H9 (cell line): ENCODE measurements at regions not wholly inside any gene's neighbourhood (a gene's known extent, or its start where the extent isn't known, plus 50 kb on each side); places are given as distances from the start of the nearest gene placed in this dataset.

Source experiments
- DNase-seq: peaks from one replicate; pipeline ENCODE4 v3.0.0-alpha.2; 2017
- H2AFZ ChIP-seq: one replicate; pipeline ENCODE4 v1.6.1; 2013; ENCODE audit warnings: mild to moderate bottlenecking, low read length, control low read depth, moderate library complexity
- H2AK5ac ChIP-seq: 2 replicates; pipeline ENCODE4 v1.6.1; 2013; ENCODE audit warnings: low read length, control low read depth, mixed read lengths; ENCODE audit not compliant: insufficient read length
- H2BK120ac ChIP-seq: one replicate; pipeline ENCODE4 v1.6.1; 2013; ENCODE audit warnings: low read depth, mild to moderate bottlenecking, low read length, control low read depth, inconsistent platforms; ENCODE audit not compliant: poor library complexity, severe bottlenecking
- H2BK12ac ChIP-seq: 2 replicates; pipeline ENCODE4 v1.6.1; 2013; ENCODE audit warnings: low read length, control low read depth, mixed read lengths, low read depth; ENCODE audit not compliant: insufficient read length
- H2BK15ac ChIP-seq: 2 replicates; pipeline ENCODE4 v1.6.1; 2013; ENCODE audit warnings: low read depth, low read length, control low read depth
- H2BK20ac ChIP-seq: one replicate; pipeline ENCODE4 v1.6.1; 2013; ENCODE audit warnings: low read depth, mild to moderate bottlenecking, low read length, control low read depth, inconsistent platforms; ENCODE audit not compliant: poor library complexity, severe bottlenecking
- H2BK5ac ChIP-seq: 2 replicates; pipeline ENCODE4 v1.6.1; 2013; ENCODE audit warnings: low read length, control low read depth, mixed read lengths; ENCODE audit not compliant: insufficient read length
- H3K14ac ChIP-seq: 2 replicates; pipeline ENCODE4 v1.6.1; 2013; ENCODE audit warnings: low read length, control low read depth; ENCODE audit not compliant: insufficient read depth
- H3K18ac ChIP-seq: 2 replicates; pipeline ENCODE4 v1.6.1; 2013; ENCODE audit warnings: low read depth, mild to moderate bottlenecking, mixed read lengths, low read length, control low read depth; ENCODE audit not compliant: insufficient read length
- H3K23ac ChIP-seq: 2 replicates; pipeline ENCODE4 v1.6.1; 2013; ENCODE audit warnings: low read length, control low read depth, mixed read lengths, low read depth; ENCODE audit not compliant: insufficient read length
- H3K23me2 ChIP-seq: 2 replicates; pipeline ENCODE4 v1.6.1; 2013; ENCODE audit warnings: low read depth, mild to moderate bottlenecking, mixed read lengths, low read length, control low read depth; ENCODE audit not compliant: insufficient read length, poor library complexity, severe bottlenecking
- H3K27ac ChIP-seq: 2 replicates; pipeline ENCODE4 v1.5.1; 2013; ENCODE audit warnings: low read length, control low read depth, mixed read lengths, low read depth; ENCODE audit not compliant: insufficient read length
- H3K27me3 ChIP-seq: 2 replicates; pipeline ENCODE4 v1.6.1; 2013; ENCODE audit warnings: low read length, control low read depth, inconsistent platforms; ENCODE audit not compliant: insufficient read depth
- H3K4ac ChIP-seq: 2 replicates; pipeline ENCODE4 v1.6.1; 2013; ENCODE audit warnings: low read depth, mild to moderate bottlenecking, control low read depth, inconsistent platforms, low read length, moderate library complexity
- H3K4me1 ChIP-seq: 2 replicates; pipeline ENCODE4 v1.6.1; 2013; ENCODE audit warnings: low read length, control low read depth, inconsistent platforms; ENCODE audit not compliant: insufficient read depth
- H3K4me2 ChIP-seq: 2 replicates; pipeline ENCODE4 v1.6.1; 2013; ENCODE audit warnings: low read length, control low read depth, mixed read lengths; ENCODE audit not compliant: insufficient read length, insufficient read depth
- H3K56ac ChIP-seq: 2 replicates; pipeline ENCODE4 v1.6.1; 2013; ENCODE audit warnings: low read depth, mild to moderate bottlenecking, mixed read lengths, low read length, control low read depth; ENCODE audit not compliant: insufficient read length
- H3K79me1 ChIP-seq: 2 replicates; pipeline ENCODE4 v1.6.1; 2013; ENCODE audit warnings: low read depth, mild to moderate bottlenecking, moderate library complexity, low read length, control low read depth, inconsistent platforms; ENCODE audit not compliant: insufficient read depth, poor library complexity, severe bottlenecking
- H3K79me2 ChIP-seq: 2 replicates; pipeline ENCODE4 v1.6.1; 2013; ENCODE audit warnings: low read length, control low read depth, inconsistent platforms; ENCODE audit not compliant: insufficient read depth
- H3K9ac ChIP-seq: 2 replicates; pipeline ENCODE4 v1.6.1; 2013; ENCODE audit warnings: low read length, control low read depth, mixed read lengths; ENCODE audit not compliant: insufficient read length; ENCODE audit errors: extremely low read depth
- H3K9me3 ChIP-seq: one replicate; pipeline ENCODE4 v1.6.1; 2013; ENCODE audit warnings: low read depth, low read length, inconsistent platforms; ENCODE audit not compliant: control insufficient read depth
- H3T11ph ChIP-seq: one replicate; pipeline ENCODE4 v1.6.1; 2013; ENCODE audit warnings: mild to moderate bottlenecking, low read length, control low read depth, inconsistent platforms
- H4K20me1 ChIP-seq: one replicate; pipeline ENCODE4 v1.6.1; 2013; ENCODE audit not compliant: control insufficient read depth, insufficient read length, insufficient read depth
- H4K5ac ChIP-seq: 2 replicates; pipeline ENCODE4 v1.6.1; 2013; ENCODE audit warnings: low read depth, mild to moderate bottlenecking, mixed read lengths, low read length, control low read depth; ENCODE audit not compliant: insufficient read length
- H4K8ac ChIP-seq: replicated peaks from 2 replicates; pipeline ENCODE4 v1.6.1; 2013; ENCODE audit warnings: low read length, control low read depth, mixed read lengths, low read depth; ENCODE audit not compliant: insufficient read length
- H4K91ac ChIP-seq: 2 replicates; pipeline ENCODE4 v1.6.1; 2013; ENCODE audit warnings: low read depth, mild to moderate bottlenecking, moderate library complexity, mixed read lengths, low read length, control low read depth; ENCODE audit not compliant: insufficient read length
- H3K27ac Mint-ChIP-seq, 3 experiments: 2 replicates in 2 of 3; 3 replicates in 1 of 3; pipeline ENCODE4 v1.8.0; 2020 to 2021; ENCODE audit warnings: mixed read lengths in 3 of 3, mild to moderate bottlenecking in 1 of 3, moderate library complexity in 1 of 3
- H3K27me3 Mint-ChIP-seq: 2 replicates; pipeline ENCODE4 v1.8.0; 2021; ENCODE audit warnings: low read depth, mild to moderate bottlenecking, moderate library complexity, mixed read lengths
- H3K36me3 Mint-ChIP-seq, 3 experiments: 2 replicates in 2 of 3; 3 replicates in 1 of 3; pipeline ENCODE4 v1.8.0; 2020 to 2021; ENCODE audit warnings: low read depth in 3 of 3, mixed read lengths in 3 of 3; ENCODE audit not compliant: insufficient read depth in 1 of 3
- H3K4me1 Mint-ChIP-seq, 2 experiments: 2 replicates each; pipeline ENCODE4 v1.8.0; 2020; ENCODE audit warnings: mixed read lengths in 2 of 2
- H3K4me3 Mint-ChIP-seq, 2 experiments: 2 replicates in 1 of 2; 3 replicates in 1 of 2; pipeline ENCODE4 v1.8.0; 2020 to 2021; ENCODE audit warnings: mild to moderate bottlenecking in 2 of 2, mixed read lengths in 2 of 2, moderate library complexity in 1 of 2
- H3K9me3 Mint-ChIP-seq, 2 experiments: 2 replicates in 1 of 2; 3 replicates in 1 of 2; pipeline ENCODE4 v1.8.0; 2020; ENCODE audit warnings: mild to moderate bottlenecking in 2 of 2, mixed read lengths in 2 of 2, moderate library complexity in 1 of 2
- CTCF ChIP-seq: fragments of 200-600 bp; sonication (generic); conservative IDR thresholded peaks from 3 replicates; pipeline ENCODE4 v1.8.0; 2021; ENCODE audit warnings: antibody characterized with exemption, mild to moderate bottlenecking
- WGBS: extraction: QIAGEN DNeasy Blood & Tissue Kit; methylation state at CpG from one replicate; pipeline ENCODE4 v1.1.7; 2013; ENCODE audit warnings: missing lambda C conversion rate, low lambda C conversion rate, mixed read lengths; ENCODE audit not compliant: insufficient read length; ENCODE audit errors: extremely low coverage; 5-methylcytosine and 5-hydroxymethylcytosine counted together

- Histone ChIP-seq H4K8ac (no peak overlapping the region), H3K23me2 (no peaks in the 10 kb centered on the region), H3K9me3 (no peaks in the 10 kb centered on the region), H2BK15ac (no peak overlapping the region), H3K4me1 (no peaks in the 10 kb centered on the region), H3K79me2 (no peaks in the 10 kb centered on the region), H3K18ac (no peak overlapping the region), H3K14ac (no peak overlapping the region), H2BK5ac (no peak overlapping the region), H3K9ac (no peak overlapping the region), H2BK12ac (no peak overlapping the region), H3K23ac (no peak overlapping the region), H3K79me1 (no peaks in the 10 kb centered on the region), H3K4ac (no peak overlapping the region), H4K20me1 (no peaks in the 10 kb centered on the region), H4K5ac (no peak overlapping the region), H4K91ac (no peak overlapping the region), H2BK120ac (no peak overlapping the region), H2AK5ac (no peak overlapping the region), H3T11ph (no peak overlapping the region), H3K4me2 (no peak overlapping the region), H3K27me3 (no peaks in the 10 kb centered on the region), H3K56ac (no peak overlapping the region), H3K27ac (no peak overlapping the region), H2AFZ (no peak overlapping the region), H2BK20ac (no peak overlapping the region)
- no peak overlapping the region for H3K4me3 Mint-ChIP-seq
- no peak for TF ChIP-seq CTCF
- no peaks in the 10 kb centered on the region for H3K4me1 Mint-ChIP-seq
- no CpG with 5 or more reads among the region's 5 CpGs for WGBS
- H3K27me3 Mint-ChIP-seq = no peaks in the 10 kb centered on the region
- H3K36me3 Mint-ChIP-seq = no peaks in the 10 kb centered on the region
- H3K27ac Mint-ChIP-seq = no peak overlapping the region
- DNase-seq = no peak
- H3K9me3 Mint-ChIP-seq = no peaks in the 10 kb centered on the region
Measured at GRCh38 chr3:35064761-35065160, 574.6 kb upstream of the ARPP21 start.
